MM.1S (cell line): ENCODE measurements at regions not wholly inside any gene's neighbourhood (a gene's known extent, or its start where the extent isn't known, plus 50 kb on each side); places are given as distances from the start of the nearest gene placed in this dataset.

Experiments
- DNase-seq: peaks from one replicate; pipeline ENCODE4 v3.0.0-alpha.2; 2015
- H2AFZ ChIP-seq: fragments of 300-600 bp; sonication (generic); 2 replicates; pipeline ENCODE4 v1.6.0; 2016; ENCODE audit warnings: antibody characterized with exemption, low read length
- H3F3A ChIP-seq: fragments of 300-600 bp; sonication (generic); 2 replicates; pipeline ENCODE4 v1.6.1; 2016; ENCODE audit warnings: mild to moderate bottlenecking, antibody characterized with exemption, low read length, moderate library complexity, mixed read lengths; ENCODE audit not compliant: insufficient read depth
- H3K27ac ChIP-seq: fragments of 300-600 bp; sonication (generic); 2 replicates; pipeline ENCODE4 v1.5.1; 2016; ENCODE audit warnings: mild to moderate bottlenecking, low read length
- H3K27me3 ChIP-seq: fragments of 300-600 bp; sonication (generic); replicated peaks from 2 replicates; pipeline ENCODE4 v1.6.0; 2016; ENCODE audit warnings: low read length; ENCODE audit not compliant: insufficient read depth
- H3K36me3 ChIP-seq: fragments of 300-600 bp; sonication (generic); replicated peaks from 2 replicates; pipeline ENCODE4 v1.6.1; 2016; ENCODE audit warnings: mild to moderate bottlenecking, low read length, mixed read lengths; ENCODE audit not compliant: insufficient read depth
- H3K4me1 ChIP-seq: fragments of 300-600 bp; sonication (generic); 2 replicates; pipeline ENCODE4 v1.6.1; 2016; ENCODE audit warnings: low read length, mixed read lengths
- H3K4me2 ChIP-seq: fragments of 300-600 bp; sonication (generic); 2 replicates; pipeline ENCODE4 v1.6.0; 2016; ENCODE audit warnings: low read depth, low read length
- H3K4me3 ChIP-seq: fragments of 300-600 bp; sonication (generic); 2 replicates; pipeline ENCODE4 v1.5.1; 2016; ENCODE audit warnings: low read length, mixed read lengths
- H3K79me2 ChIP-seq: fragments of 300-600 bp; sonication (generic); 2 replicates; pipeline ENCODE4 v1.6.1; 2016; ENCODE audit warnings: mixed run types, low read length, mixed read lengths
- H3K9ac ChIP-seq: fragments of 300-600 bp; sonication (generic); 2 replicates; pipeline ENCODE4 v1.6.1; 2016; ENCODE audit warnings: low read length, mixed read lengths
- H3K9me2 ChIP-seq: fragments of 300-600 bp; sonication (generic); replicated peaks from 2 replicates; pipeline ENCODE4 v1.6.1; 2016; ENCODE audit warnings: mild to moderate bottlenecking, low read length, mixed read lengths; ENCODE audit not compliant: insufficient read depth
- H3K9me3 ChIP-seq: fragments of 300-600 bp; sonication (generic); replicated peaks from 2 replicates; pipeline ENCODE4 v1.6.1; 2016; ENCODE audit warnings: mild to moderate bottlenecking, low read length, mixed read lengths; ENCODE audit not compliant: insufficient read depth
- H4K20me1 ChIP-seq: fragments of 300-600 bp; sonication (generic); 2 replicates; pipeline ENCODE4 v1.6.1; 2016; ENCODE audit warnings: mild to moderate bottlenecking, low read length, moderate library complexity, mixed read lengths; ENCODE audit not compliant: insufficient read depth
- EZH2 ChIP-seq: fragments of 300-600 bp; sonication (generic); optimal IDR thresholded peaks from 2 replicates; pipeline ENCODE3; 2017; ENCODE audit warnings: low read depth, mild to moderate bottlenecking, antibody characterized with exemption, low read length, mixed read lengths
- EZH2phosphoT487 ChIP-seq: fragments of 300-600 bp; sonication (generic); IDR thresholded peaks from 2 replicates; pipeline ENCODE4 v1.6.1; 2018; ENCODE audit warnings: antibody characterized with exemption, low read length
- TF ChIP-seq, protein P1 (sequence below): fragments of 300-600 bp; sonication (generic); IDR thresholded peaks from 2 replicates; pipeline ENCODE4 v1.5.1; 2016; ENCODE audit warnings: antibody characterized with exemption, low read length, mixed read lengths

DNA sequence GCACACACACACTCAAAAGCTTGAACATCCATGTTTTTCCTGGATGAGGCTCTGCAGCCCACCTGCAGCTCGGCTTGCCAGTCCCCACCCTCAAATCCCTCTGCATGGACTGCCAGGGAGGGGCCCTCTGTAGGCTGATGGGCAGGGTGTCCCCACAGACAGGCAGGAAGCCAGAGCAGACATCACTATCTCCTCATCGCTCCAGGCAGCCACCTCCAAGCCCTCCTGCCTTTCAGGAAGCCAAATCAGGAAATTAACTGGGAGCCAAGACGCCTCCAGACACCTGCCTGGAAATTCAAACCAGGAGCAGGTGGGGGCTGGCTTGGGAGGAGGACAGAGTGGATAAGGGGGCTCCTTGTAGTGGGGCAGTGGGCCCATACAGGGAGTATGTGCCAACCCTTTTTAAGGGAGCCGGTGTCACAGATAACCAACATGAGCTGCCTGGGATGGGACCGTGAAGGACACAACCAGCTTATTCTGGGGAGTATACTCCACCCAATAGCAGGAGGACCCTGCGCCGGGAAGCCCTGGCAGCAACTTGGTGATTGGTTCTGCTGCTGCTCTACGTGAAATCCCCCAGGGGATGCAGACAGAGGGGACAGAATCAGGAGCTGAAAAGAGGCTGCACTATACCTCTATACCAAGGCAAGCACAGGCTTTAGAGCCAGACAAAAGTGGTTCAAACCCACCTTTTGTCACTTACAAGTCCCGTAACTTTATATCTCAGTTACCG is 139.1 kb downstream of the CCT6B start:
- Histone ChIP-seq H3K9ac (no peak overlapping the region), H2AFZ (no peak overlapping the region), H3K4me1 (no peaks in the 10 kb centered on the region), H3K27me3 (no peaks in the 10 kb centered on the region), H3K9me2 (no peaks in the 10 kb centered on the region), H3K36me3 (no peaks in the 10 kb centered on the region), H3K9me3 (no peaks in the 10 kb centered on the region), H3F3A (no peaks in the 10 kb centered on the region), H4K20me1 (no peaks in the 10 kb centered on the region), H3K79me2 (no peaks in the 10 kb centered on the region), H3K4me3 (no peak overlapping the region), H3K4me2 (no peak overlapping the region), H3K27ac (no peak overlapping the region)
- TF ChIP-seq EZH2phosphoT487 (no peak), EZH2 (no peak)
- TF ChIP-seq, protein P1, sequence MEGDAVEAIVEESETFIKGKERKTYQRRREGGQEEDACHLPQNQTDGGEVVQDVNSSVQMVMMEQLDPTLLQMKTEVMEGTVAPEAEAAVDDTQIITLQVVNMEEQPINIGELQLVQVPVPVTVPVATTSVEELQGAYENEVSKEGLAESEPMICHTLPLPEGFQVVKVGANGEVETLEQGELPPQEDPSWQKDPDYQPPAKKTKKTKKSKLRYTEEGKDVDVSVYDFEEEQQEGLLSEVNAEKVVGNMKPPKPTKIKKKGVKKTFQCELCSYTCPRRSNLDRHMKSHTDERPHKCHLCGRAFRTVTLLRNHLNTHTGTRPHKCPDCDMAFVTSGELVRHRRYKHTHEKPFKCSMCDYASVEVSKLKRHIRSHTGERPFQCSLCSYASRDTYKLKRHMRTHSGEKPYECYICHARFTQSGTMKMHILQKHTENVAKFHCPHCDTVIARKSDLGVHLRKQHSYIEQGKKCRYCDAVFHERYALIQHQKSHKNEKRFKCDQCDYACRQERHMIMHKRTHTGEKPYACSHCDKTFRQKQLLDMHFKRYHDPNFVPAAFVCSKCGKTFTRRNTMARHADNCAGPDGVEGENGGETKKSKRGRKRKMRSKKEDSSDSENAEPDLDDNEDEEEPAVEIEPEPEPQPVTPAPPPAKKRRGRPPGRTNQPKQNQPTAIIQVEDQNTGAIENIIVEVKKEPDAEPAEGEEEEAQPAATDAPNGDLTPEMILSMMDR, result no peak
- no peak for DNase-seq

DNA sequence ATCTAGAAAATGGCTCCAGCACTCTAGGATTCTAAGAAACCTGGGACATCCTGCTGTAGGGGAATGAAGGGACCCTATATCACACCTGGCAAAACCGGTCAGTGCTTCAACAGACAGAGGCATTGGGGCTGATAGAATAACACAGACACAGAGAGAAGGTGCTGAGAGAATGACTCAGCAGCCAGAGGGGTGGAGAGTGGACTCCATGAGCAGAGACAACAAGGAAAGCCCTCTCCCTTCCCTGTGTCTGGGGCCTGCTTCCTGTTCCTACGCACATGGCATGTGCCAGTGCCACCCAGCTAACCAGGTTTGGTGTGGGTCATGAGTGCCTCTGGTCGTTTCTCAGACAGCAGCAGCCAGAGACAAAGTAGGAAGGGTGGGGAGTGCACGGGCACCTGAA is 140.3 kb downstream of the CCT6B start:
- no peaks in the 10 kb centered on the region for H3K9me3 ChIP-seq
- DNase-seq, result no peak
- no peaks in the 10 kb centered on the region for H3K79me2 ChIP-seq
- H2AFZ ChIP-seq, result no peak overlapping the region
- H3K27ac ChIP-seq, result no peak overlapping the region
- H3K4me1 ChIP-seq, result no peaks in the 10 kb centered on the region
- no peaks in the 10 kb centered on the region for H4K20me1 ChIP-seq
- no peak overlapping the region for H3K4me3 ChIP-seq
- no peaks in the 10 kb centered on the region for H3K36me3 ChIP-seq
- no peak overlapping the region for H3K9ac ChIP-seq
- H3F3A ChIP-seq, result no peaks in the 10 kb centered on the region
- H3K9me2 ChIP-seq, result no peaks in the 10 kb centered on the region
- H3K27me3 ChIP-seq, result no peaks in the 10 kb centered on the region
- H3K4me2 ChIP-seq, result no peak overlapping the region
- TF ChIP-seq EZH2phosphoT487, result no peak
- TF ChIP-seq, protein P1, result no peak
- TF ChIP-seq EZH2, result no peak

DNA sequence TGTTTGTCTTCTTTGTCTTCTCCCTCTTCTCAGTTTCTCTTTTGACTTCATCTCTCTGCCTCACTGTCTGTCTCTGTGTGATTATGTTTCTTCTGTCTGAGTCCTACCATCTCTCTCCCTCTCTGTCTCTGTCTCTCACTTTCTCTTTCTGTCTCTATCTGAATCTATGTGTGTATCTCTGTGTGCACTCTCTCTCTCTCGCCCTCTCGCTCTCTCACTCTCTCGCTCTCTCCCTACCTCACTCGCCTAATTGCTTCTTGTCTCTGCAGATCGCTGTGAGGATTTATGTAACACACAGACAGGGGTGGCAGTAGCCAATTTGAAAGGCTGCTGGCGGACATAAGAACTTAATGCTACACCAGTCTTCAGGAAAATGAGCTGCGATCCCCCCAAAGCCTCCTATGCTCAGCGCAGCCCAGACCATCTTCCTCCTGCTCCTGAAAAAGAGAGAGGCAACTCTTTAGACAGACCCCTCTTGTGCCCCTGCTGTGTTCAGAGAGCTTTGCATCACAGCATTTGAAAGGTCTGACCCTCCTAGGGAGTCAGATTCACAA is 140.9 kb downstream of the CCT6B start:
- no peaks in the 10 kb centered on the region for H3K4me1 ChIP-seq
- H3K9me2 ChIP-seq, result no peaks in the 10 kb centered on the region
- H4K20me1 ChIP-seq, result no peaks in the 10 kb centered on the region
- H3K4me3 ChIP-seq, result no peak overlapping the region
- H3K9ac ChIP-seq, result 0 out of 2 replicates have a peak overlapping the region, but pooled peaks have one; percentile 4
- no peak overlapping the region for H3K27ac ChIP-seq
- H3K4me2 ChIP-seq, result peak overlapping the region; percentile 23; the same call in 1 of the 2 replicates
- no peaks in the 10 kb centered on the region for H3K36me3 ChIP-seq
- DNase-seq, result peak; percentile 12
- no peaks in the 10 kb centered on the region for H3K27me3 ChIP-seq
- H3K79me2 ChIP-seq, result no peaks in the 10 kb centered on the region
- no peaks in the 10 kb centered on the region for H3F3A ChIP-seq
- H3K9me3 ChIP-seq, result no peaks in the 10 kb centered on the region
- TF ChIP-seq, protein P1, result no peak
- TF ChIP-seq EZH2phosphoT487 (no peak), EZH2 (no peak)
- no peak overlapping the region; the same call in 1 of the 2 replicates for H2AFZ ChIP-seq
